ENCODE measurements at regions not wholly inside any gene's neighbourhood (a gene's known extent, or its start where the extent isn't known, plus 50 kb on each side); places are given as distances from the start of the nearest gene placed in this dataset.

DNA sequence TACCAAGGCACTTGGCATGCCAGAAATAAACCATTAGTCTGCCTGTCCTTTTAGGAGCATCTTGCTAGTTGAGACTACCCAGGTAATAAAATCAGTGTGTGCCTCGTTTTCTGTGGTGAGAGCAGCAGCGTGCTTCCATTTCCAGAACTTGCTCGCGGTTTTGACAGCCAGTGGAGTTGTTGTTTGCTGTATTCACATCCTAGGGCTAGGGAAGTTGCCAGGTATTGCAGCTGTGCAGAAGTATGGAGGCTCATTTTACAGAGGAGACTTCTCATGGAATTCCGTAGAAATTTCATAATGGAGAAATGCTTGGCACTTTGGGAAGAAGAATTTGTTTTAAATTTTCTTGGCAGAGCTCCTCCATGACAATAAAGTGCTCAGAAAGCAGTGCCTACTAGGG lies 1355.1 kb upstream of the ZEB2 start:
- Histone ChIP-seq H3K4me3 (no peak overlapping the region), H3K9me3 (no peaks in the 10 kb centered on the region), H3K36me3 (ENCODE audit: low read depth, missing control alignments) (no peaks in the 10 kb centered on the region), H3K27ac (no peak overlapping the region), H3K4me1 (no peaks in the 10 kb centered on the region), H3K27me3 (no peaks in the 10 kb centered on the region)
- intact Hi-C loops (cut with DNase I; ENCODE audit: low total_unique reads), result no loop called here
- DNase-seq, result no peak
- TF ChIP-seq, protein P1, sequence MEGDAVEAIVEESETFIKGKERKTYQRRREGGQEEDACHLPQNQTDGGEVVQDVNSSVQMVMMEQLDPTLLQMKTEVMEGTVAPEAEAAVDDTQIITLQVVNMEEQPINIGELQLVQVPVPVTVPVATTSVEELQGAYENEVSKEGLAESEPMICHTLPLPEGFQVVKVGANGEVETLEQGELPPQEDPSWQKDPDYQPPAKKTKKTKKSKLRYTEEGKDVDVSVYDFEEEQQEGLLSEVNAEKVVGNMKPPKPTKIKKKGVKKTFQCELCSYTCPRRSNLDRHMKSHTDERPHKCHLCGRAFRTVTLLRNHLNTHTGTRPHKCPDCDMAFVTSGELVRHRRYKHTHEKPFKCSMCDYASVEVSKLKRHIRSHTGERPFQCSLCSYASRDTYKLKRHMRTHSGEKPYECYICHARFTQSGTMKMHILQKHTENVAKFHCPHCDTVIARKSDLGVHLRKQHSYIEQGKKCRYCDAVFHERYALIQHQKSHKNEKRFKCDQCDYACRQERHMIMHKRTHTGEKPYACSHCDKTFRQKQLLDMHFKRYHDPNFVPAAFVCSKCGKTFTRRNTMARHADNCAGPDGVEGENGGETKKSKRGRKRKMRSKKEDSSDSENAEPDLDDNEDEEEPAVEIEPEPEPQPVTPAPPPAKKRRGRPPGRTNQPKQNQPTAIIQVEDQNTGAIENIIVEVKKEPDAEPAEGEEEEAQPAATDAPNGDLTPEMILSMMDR (IDR thresholded peaks at IDR 0.05), result no peak
- TF ChIP-seq POLR2A (IDR thresholded peaks at IDR 0.05), result no peak
- whole genome bisulfite sequencing, 2 donors, result 74 to 75% methylated on average over 5 of the region's 5 CpGs

DNA sequence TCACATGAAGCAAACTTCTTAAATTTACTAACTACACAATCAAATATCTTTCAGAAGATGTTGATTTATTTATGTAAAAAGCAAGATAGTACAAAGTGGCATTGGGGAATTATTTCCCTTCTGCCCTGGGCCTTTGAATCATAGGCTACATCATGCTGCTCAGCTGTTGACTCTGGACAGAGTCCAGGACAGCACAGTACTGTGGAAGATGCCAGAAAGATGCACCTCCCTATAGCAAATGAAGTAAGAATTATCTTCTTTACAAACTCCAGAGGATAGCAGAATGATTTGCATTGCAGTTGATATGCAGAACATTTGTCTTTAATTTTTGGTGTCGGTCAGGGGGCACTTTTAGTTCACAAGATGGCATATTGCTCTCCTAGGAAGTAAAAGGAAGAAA lies 1354.5 kb upstream of the ZEB2 start:
- no peaks in the 10 kb centered on the region for H3K4me1 ChIP-seq
- TF ChIP-seq, protein P1 (IDR thresholded peaks at IDR 0.05), result no peak
- TF ChIP-seq POLR2A (IDR thresholded peaks at IDR 0.05), result no peak
- H3K27me3 ChIP-seq, result no peaks in the 10 kb centered on the region
- WGBS, 2 donors, result 63 to 68% methylated on average over 1 of the region's 1 CpG
- intact Hi-C loops (cut with DNase I; ENCODE audit: low total_unique reads), result no loop called here
- no peak for DNase-seq
- no peaks in the 10 kb centered on the region for H3K9me3 ChIP-seq
- no peak overlapping the region for H3K27ac ChIP-seq
- no peaks in the 10 kb centered on the region for H3K36me3 ChIP-seq (ENCODE audit: low read depth, missing control alignments)
- no peak overlapping the region for H3K4me3 ChIP-seq

DNA sequence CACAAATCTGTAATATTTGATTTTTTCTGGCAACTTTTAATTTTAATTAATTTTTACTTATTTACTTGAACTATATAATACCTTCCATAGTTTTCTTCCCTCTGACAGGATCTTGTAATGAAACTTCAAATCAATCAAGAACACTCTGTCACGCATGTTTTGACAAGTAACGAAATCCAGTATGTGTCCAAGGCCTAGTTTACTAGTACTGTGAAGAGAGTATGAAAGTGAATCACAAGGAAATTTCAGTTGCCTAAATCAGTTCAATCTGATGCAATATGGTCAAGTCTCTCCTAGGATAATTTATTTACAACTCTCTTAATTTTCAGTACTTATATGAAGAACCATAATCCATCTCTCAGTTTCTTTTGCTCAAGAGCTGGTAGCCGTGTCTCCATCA lies 1344.6 kb upstream of the ZEB2 start:
- H3K9me3 ChIP-seq, result no peaks in the 10 kb centered on the region
- no peak overlapping the region for H3K27ac ChIP-seq
- intact Hi-C loops (cut with DNase I; ENCODE audit: low total_unique reads), result no loop called here
- no peak for DNase-seq
- no peaks in the 10 kb centered on the region for H3K36me3 ChIP-seq (ENCODE audit: low read depth, missing control alignments)
- H3K27me3 ChIP-seq, result no peaks in the 10 kb centered on the region
- no peak for TF ChIP-seq POLR2A (IDR thresholded peaks at IDR 0.05)
- TF ChIP-seq, protein P1 (IDR thresholded peaks at IDR 0.05), result no peak
- H3K4me1 ChIP-seq, result no peaks in the 10 kb centered on the region
- H3K4me3 ChIP-seq, result no peak overlapping the region
- WGBS, 2 donors, result 90 to 94% methylated on average over 3 of the region's 3 CpGs

- H3K27ac ChIP-seq, result no peak overlapping the region
- H3K36me3 ChIP-seq (ENCODE audit: low read depth, missing control alignments), result no peaks in the 10 kb centered on the region
- H3K4me1 ChIP-seq, result no peaks in the 10 kb centered on the region
- H3K9me3 ChIP-seq, result no peaks in the 10 kb centered on the region
- no peaks in the 10 kb centered on the region for H3K27me3 ChIP-seq
- intact Hi-C loops (cut with DNase I; ENCODE audit: low total_unique reads), result no loop called here
- DNase-seq, result no peak
- TF ChIP-seq POLR2A (IDR thresholded peaks at IDR 0.05), result no peak
- TF ChIP-seq, protein P1 (IDR thresholded peaks at IDR 0.05), result no peak
- H3K4me3 ChIP-seq, result no peak overlapping the region
- WGBS, 2 donors, result 85 to 87% methylated on average over 3 of the region's 3 CpGs
Observed at GRCh38 chr2:145861940-145862339, 1342.0 kb upstream of the ZEB2 start.

DNA sequence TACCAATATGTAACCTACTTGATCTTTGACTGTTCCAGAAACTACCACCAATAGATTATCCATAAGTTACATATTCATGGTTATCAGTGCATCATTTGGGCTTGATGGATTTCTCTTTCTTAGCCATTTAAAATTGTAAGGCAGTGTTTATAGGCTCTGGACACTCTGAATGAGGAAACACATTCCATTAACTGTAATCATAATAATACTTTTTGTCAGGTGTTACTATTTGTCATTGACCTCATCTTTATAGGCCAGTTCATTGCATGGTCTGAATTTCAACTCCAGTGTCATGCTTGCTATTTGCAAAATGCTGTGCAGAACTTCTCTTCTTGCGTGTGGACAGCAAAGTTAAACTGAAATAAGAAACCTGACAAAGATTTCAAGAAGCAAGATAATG lies 1340.2 kb upstream of the ZEB2 start:
- Histone ChIP-seq H3K36me3 (ENCODE audit: low read depth, missing control alignments) (no peaks in the 10 kb centered on the region), H3K4me3 (no peak overlapping the region), H3K9me3 (no peaks in the 10 kb centered on the region), H3K27ac (no peak overlapping the region), H3K27me3 (no peaks in the 10 kb centered on the region), H3K4me1 (no peaks in the 10 kb centered on the region)
- 72 to 83% methylated on average over 1 of the region's 1 CpG for WGBS, 2 donors
- TF ChIP-seq POLR2A (IDR thresholded peaks at IDR 0.05), result no peak
- TF ChIP-seq, protein P1 (IDR thresholded peaks at IDR 0.05), result no peak
- intact Hi-C loops (cut with DNase I; ENCODE audit: low total_unique reads), result no loop called here
- DNase-seq, result no peak

Measured in testis (tissue), 2 donors.